ENCODE measurements at regions not wholly inside any gene's neighbourhood (a gene's known extent, or its start where the extent isn't known, plus 50 kb on each side); places are given as distances from the start of the nearest gene placed in this dataset.
A peak's percentile ranks its signal among the peaks of the same experiment; 100 is the strongest.

DNA sequence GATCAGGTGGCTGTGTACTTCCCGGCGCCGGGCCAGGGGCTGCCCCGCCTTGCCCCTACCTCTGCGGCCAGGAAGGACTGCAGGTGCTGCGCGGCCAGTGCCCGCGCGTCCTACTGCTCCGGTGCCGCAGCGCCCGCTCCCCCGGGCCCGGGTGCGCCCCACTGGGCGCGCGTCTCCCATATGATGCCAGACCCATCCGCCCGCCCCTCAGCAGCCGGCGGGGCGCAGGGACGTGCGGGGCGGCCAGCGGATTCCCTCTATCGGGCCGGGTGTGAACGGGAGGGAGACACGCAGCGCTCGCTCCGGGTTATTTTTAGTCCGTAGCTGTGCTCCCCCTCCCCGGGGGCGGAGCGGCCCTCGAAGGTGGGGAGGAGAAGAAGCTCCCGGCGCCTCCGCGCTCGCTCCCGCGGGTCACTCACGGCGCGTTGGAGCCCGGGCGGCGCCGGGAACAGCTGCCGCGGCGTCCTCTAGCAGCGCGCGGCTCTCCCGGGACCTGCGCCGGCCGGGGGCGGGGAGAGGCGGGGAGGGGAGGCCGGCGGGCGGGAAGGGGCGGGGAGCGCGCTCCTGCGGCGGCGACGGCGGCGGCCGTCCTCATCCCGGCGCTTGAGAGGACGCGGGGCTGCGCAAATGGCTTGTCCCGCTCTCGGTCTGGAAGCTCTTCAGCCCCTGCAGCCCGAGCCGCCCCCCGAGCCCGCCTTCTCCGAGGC, 103.6 kb downstream of the UCHL1 start:
- DNase-seq = peak in 1 of 2 experiments; percentile 10

DNA sequence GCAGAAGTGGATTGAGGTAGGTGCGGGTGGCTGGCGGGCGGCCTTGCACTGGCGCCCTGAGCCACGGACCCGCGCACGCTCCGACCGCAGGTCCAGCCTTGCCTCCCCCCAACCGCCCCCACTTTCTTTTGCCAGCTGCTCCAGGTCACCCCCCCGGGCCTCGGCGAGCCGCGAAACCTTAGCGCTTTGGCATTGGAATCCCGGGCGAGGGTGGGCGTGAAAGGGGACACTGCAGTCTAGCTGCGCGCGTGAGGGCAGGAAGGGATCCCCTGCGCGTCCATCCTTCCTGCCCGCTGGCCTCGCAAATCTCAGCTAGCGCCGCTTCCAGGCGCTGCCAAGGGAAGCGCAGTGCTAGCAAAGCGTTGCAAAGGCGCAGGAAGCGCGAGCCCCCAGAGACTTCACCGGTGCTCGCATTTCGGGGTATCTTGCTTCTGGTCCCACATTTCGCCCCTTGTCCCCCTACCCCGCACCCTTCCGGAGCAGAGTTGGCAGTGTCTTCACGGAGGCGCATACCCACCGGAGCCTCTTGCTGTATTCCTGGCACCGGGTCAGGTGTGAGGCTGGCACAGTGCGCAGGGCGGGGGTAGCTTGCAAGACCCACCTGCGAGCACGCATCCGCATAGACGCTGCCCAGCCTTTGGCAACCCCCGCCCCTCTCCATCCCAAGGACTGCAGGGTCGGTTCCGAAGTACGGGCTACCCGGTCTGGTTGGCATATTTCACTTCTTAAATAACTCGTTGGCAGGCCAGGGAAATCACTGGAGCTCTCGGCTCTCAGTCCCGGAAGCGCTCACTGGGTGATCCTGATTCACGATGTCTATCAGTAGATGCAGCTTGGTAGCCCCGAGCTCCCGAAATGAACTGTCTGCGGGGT, 104.4 kb downstream of the UCHL1 start:
- DNase-seq = peak in 1 of 2 experiments; percentile 53

DNA sequence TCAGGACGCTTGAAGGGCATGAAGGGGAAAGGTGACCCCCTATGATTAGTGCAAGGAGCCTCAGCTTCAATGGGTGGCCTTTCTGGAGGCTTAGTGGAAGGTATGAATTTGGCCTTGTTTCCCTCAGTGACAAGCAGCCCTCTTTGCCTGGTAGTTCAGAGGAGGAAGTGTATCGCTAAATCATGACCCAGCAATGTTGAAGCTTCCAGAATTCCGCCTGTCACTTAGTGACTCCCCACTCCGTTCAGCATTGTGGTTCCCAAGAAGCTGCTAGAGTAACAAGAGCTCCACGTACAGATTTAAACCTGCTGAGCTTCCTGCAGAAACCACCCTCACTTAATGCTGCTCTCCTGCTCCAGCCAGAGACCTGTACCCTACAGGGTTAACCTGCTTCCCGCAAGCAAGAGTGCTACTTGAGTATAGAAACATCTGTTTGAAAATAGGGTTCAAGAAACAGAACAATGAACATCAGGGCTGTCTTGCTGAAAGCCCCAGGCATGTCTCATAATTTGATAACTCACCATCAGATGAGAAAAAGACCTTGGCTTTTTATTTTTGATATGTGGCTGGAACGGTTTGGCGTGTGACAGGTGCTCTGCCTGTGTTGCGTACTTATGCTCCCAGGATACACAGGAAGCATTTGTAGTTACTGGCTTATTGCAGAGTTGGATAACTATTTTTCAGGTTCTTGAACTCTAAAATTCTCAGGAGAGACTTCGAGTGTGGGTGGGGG, 105.2 kb downstream of the UCHL1 start:
- DNase-seq = peak in 1 of 2 experiments; percentile 53

DNA sequence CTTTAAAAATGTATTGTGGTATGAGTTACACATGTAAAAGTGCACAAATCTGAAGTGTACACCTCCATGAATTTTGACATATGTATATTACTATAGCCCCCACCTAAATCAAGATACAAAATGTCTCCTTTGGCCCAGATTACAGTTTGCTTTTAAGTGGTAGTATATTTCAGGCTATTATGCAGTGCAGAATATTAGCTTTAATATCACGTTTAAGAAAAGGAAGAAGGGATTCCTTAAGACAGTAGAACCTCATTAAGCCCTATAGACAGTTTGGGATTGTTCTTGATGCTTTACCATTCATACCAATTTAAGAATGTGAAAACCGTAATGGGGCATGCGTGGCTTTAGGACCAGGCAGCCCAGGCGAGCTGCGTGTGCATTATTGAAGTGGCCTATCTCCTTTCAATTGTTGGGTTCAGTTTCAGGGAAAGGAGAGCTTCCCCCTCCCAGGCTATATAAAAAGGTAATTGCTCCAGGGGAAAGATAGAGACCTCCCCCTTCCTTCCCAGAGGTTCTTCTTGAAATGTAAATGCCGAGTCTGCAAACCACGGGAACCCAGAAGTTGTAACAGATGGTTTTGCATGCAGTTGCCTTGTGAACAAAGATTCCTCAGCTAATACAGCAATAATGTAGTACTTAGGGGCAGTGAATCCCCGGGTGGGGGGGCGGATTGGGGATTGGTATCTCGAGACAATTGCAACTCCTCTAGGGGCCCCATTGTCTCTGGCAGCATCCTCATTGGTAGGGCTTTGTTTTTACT, 106.1 kb downstream of the UCHL1 start:
- no peak for DNase-seq

DNA sequence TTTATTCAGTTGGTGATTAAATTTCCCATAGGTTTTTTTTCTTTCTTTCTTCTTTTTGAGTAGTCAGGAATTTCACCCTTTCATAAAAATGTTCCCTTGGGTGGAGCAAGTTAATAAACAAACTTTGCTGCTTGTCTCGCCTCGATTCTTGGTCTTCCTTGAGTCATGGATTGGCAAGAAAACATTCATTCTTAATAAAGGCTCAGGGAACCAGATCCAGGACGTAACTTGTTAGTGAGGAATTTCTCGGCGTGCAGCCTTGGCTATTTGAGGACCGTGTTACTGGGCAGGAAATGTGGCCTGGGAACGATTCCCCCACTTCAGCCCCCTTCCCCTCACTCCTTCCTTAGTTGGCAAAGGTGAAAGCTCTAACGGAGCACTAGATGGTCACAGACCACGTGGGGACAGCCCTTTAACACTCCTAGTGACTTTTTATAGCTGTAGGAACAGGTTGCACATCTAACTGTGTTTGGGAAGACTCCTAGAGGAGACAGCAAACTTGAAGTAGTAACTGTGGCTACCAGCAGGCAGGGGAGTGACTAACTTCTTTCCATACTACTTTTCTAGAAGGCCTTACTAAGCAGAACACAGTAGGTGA, 106.8 kb downstream of the UCHL1 start:
- no peak for DNase-seq

DNA sequence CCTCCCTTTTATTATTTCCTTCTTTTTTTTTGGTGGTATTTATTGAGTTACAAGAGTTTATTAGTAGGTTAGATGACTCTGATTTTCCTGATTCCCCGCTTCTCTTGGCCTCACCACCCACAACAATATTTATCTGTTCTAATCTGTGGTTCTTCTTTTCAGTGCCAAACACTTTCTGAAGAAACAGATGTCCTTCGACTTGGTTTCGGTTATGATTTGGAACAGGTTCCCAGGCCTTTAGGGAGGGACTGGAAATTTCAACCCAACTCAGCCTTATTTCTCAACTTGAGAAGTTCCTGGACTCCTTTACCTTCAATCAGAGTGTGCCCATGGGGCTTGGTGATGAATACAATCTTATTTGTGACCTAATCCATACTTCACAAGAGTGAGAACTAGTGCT, 108.1 kb downstream of the UCHL1 start:
- no peak for DNase-seq

DNA sequence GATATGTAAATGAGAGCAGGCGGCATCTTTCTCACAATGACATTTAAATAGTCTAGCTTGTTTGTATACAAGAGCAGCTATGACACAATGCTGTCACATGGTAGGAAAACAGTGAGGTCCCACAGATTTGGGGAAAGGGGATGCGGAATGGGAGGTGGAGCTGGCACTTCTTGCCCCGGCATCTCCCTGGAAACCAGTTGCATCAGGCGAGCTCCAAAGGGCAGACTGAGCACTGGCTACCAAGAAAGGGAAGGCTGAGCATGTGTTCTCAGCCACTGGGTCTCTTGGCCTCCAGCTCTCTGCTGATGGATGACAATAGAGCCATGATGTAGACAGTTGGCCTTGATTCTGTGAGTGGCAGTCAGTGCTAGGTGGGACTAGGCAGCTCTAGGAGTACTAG, 109.0 kb downstream of the UCHL1 start:
- DNase-seq = no peak

DNA sequence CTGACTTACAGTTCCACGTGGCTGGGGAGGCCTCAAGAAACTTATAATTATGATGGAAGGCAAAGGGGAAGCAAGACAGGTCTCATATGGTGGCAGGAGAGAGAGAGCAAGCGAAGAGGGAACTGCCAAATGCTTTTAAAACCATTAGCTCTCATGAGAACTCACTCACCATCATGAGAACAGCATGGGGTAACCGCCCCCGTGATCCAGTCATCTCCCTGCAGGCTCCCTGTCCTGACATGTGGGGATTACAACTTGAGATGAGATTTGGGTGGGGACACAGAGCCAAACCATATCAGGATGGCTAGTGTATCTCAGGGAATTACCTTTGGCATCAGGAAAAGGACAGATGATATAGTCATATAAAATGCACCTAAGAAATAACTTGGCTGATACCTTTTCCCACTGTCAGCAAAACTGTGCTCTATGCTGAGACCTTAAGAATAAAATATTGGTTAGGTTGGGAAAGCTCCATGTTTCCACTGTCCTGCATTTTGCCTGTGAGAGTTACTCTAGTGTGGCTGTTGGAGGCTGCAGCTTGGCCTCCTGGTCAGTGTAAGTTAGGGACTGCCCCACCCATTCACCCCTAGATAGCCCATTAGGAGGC, 110.3 kb downstream of the UCHL1 start:
- no peak for DNase-seq

DNA sequence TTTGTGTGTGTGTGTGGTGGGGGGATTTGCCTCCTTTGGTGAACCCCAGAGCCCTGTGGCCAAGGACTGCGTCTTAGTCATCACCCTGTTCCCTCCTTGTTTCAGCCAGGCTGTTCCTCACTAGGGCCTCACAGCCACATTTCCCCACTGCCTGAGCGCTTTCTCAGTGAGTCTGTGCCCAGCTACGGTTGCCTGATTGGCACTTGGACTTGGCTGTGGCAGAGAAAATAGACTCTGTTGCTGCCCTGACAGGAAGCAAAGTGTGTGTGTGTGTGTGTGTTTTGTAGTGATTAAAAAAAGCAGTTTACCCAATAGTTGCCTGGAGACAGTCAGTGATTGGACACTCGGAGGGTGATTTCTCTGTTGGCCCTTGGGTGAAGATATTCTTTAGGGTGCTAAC, 113.0 kb downstream of the UCHL1 start:
- DNase-seq = no peak

DNA sequence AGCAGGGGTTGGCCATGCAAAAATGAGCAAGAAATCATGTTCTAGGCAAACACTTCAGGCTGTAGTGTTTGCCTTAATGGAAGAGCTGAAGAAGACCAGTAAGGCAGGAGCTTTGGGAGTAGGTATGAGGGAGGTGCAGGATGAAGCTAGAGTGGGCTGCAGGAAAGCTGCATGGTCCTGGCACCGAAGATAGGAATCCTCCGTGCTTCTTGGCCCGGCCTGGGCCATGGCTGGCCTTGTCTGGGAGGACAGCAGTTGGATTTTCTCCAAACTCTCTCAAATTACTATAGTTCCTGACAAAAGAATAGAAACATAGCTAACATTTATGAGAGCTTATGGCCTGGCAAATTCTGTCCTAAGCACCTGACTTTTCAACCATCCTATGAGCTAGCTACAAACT, 116.5 kb downstream of the UCHL1 start:
- DNase-seq = no peak

DNA sequence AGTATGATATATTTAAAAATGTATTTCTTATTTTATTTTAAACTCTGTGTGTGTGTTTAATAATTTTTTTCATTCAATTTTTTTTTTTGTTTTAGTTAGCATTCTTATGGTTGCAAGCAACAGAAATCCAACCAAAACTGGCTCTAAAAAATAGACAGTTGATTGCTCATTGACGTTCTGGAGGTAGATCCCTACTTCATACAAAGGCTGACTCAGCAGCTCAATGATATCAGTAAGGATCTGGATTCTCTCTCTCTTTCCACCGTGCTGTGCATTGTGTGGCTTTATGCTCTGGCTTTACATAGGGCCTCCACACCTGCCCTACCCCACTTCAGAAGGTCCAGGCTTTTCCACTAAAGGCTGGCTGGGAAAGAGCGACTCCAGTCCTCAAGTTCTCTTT, 117.8 kb downstream of the UCHL1 start:
- no peak for DNase-seq

DNA sequence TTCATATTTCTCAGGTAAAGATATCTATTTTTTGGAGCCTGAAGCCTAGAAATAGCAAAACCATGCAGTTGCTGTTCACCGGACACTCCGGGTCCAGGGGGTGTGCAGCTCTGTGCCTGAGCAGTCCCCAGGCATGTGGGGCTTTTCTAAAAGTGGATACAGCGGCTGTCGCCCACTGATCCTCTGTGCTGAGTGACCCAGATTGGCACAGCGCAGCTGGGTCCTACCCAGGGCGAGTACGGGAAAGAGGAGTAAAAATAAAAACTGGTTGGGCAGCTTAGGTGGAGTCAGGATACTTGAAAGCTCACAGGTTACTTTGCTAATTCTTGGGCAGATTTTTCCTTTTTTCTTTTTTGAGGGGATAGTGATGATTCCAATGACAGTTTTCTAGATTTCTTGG, 118.8 kb downstream of the UCHL1 start:
- DNase-seq = no peak

DNA sequence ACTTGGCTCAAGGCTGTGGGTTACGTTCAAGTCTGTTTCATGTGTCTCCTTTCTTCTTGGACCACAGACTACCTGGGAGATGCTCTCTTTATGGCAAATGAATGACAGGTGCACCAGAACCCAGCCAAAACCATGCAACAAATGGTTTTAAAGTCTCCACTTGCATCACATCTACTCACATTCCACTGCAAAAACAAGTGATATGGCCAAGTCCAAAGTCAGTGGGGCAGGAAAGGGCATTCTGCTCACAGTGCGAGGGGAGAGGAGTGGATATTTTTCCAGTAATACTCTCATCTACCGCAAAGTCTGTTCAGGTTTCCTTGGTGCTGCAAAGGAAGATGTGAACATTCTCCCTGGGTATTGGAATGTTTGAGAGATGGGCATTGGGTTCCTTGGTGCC, 120.5 kb downstream of the UCHL1 start:
- DNase-seq = no peak

DNA sequence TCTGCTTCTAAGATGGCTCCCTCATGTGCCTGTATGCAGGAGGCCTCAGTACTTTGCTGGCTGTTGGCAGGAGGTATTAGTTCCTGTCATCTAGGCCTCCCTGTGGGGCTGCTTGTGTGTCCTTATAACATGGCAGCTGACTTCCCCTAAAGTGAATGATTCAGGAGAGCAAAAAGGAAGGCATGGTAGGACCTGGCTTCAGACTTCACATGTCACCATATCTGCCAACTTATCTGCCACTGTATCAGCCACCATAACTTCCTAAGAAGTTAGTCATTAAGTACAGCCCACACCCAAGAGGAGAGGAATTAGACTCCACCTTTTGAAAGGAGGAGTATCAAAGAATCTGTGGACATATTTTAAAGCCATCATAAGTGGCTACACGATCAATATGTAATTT, 122.5 kb downstream of the UCHL1 start:
- DNase-seq = no peak

DNA sequence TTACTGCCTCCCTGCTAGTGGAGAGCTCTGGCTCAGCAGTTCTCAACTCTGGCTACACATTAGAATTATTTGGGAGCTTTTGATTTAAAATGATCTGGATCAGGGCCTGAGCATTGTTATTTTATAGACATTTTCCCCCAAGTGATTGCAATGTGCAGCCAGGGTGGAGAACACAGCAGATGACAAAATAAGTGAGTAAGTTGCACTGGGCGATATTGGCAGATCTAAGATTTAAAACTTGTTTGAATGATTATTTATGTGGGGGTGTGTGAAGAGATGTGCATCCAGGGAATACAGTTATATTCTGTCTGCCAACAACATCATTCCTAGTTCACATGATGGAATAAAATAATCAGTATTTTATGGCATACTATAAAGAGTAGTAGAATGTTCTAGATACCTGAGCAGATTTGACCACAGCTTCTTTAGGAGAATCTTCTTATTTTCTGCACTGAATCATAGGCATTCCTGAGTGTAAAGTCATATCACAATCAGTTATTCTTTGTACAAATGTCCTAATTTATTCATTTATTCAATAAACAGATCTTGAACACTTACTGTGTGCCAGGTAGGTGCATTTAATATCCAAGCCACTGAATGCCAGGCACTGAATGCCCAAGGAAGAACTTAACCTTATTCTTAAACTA, 123.9 kb downstream of the UCHL1 start:
- no peak for DNase-seq

DNA sequence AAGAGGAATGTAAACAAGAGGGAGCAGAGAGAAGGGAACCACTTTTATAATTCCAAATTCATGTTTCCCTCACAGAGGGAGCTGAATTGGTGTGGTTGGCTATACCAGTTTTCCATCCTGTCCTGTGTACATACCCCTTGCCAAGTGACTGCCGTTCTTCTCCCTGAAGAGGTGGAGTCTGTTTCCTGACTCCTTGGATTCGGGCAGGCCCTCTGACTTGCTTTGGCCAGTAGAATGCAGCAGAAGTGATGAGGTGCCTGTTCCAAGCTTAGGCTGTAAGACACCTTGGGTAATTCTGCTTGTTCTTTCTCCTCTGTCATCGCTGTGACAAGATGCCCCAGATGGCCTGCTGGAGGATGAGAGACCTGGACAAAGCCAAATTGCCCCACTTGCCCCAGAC, 124.7 kb downstream of the UCHL1 start:
- no peak for DNase-seq

DNA sequence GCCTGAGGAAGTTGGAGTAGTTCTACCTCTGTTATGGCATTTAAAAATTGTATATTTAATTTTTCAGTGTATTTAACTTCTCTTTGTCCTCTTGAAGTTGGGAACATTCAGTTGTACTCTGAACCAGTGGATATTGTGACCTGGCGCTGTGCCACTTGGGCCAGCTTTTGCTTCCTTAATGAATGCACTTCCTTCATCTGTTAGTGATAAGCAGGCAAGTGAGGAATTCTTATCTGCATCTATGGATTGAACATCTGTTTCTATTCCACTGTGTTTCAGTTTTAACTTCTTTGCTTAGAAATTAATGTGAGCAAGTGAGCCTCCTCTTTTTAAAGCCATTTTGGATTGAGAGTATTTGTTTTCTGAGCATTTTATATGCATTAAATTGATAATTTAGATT, 128.3 kb downstream of the UCHL1 start:
- DNase-seq = no peak

DNA sequence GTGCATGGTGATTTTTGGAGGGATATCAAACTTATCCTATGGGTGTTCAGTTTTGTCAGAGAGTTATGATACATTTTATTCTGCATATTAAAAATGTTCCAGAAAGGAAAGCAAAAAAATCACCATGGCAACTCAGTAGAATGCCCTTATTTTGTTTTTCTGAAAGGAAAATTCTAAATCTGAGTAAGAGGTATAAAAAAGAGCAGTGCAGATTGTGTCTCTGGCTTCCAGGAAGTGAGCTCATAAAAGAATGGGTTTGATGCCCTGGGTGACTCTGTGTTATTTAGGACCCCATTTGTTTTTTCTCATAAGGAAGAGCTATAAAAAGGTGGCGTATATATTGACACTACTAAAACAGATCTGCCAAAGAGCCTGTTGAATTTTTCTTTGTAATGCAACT, 128.8 kb downstream of the UCHL1 start:
- DNase-seq = no peak

DNA sequence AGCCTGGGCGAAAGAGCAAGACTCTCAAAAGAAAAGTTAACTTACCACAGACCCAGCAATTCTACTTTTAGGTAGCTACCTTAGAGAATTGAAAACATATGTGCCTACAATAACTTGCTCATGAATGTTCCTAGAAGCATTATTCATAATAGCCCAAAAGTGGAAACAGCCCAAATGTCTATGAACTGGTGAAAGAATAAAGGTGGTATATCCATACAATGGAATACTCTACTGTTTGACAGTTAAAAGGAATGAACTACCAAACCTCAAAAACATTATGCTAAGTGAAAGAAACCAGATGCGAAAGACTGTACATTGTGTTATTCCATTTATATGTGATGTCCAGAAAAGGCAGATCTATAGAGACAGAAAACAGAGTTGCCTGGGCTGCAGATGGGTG, 131.4 kb downstream of the UCHL1 start:
- no peak for DNase-seq

DNA sequence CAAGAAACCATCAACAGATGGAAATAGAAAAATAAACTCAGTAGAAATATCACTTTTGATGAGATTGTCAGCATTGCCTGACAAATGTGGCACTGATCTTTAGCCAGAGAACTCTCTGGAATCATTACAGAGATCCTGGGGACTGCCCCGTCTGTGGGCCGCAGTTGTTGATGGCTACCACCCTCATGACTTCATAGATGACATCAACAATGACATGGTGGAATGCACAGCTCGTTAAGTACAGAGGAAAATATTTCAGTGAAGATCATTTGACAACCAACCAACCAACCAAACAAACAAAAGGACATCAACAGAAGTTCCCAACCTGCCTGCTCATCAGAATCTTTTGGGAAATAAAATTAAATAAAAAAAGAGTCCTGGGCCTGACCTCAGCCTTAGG, 132.6 kb downstream of the UCHL1 start:
- no peak for DNase-seq

DNA sequence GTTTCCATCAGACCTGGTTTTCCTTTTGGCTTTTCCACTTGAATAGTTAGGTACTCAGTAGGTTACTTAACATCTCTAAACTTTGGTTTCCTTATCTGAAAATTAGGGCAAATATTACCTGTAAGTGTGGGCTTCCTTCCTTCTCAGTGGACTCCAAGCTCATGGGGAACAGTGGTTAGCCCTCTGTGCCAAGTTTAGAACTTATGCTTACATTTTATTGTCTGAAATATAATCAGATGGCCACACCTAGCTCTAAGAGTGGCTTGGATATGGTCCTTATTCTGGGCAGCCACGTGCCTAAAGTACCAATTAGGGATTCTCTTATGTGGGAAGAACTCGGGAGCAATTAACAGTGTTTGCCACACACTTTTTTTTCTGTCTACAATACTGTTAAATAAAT, 133.9 kb downstream of the UCHL1 start:
- no peak for DNase-seq

DNA sequence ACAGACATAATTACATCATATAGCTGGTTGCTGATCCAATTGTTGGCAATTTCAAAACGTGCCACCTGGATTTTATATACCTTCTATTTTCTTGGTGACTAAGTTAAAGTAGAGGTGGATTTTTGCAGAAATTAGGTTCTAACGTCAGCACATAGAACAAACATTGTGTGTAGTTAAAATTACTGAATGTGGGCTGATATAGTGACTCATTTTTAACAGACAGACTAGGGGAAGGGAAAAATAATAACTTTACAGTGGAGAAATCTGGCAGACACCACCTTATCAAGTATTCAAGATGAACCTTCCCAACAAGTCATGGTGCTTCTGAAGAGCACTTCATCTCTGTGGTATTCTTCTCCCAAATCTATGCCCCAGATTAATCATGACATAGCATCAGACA, 134.5 kb downstream of the UCHL1 start:
- no peak for DNase-seq

Data from cerebellar nuclear complex (tissue), 1 donor.